NCI-H345 treated with DMSO at 0.1 percent for 48 hours (cell line): ENCODE measurements at regions not wholly inside any gene's neighbourhood (a gene's known extent, or its start where the extent isn't known, plus 50 kb on each side); places are given as distances from the start of the nearest gene placed in this dataset.

Experiments used
- DNase-seq: peaks from one replicate; lab custom pipeline; 2025; ENCODE audit not compliant: unreplicated experiment; lab: John Stamatoyannopoulos, UW

DNA sequence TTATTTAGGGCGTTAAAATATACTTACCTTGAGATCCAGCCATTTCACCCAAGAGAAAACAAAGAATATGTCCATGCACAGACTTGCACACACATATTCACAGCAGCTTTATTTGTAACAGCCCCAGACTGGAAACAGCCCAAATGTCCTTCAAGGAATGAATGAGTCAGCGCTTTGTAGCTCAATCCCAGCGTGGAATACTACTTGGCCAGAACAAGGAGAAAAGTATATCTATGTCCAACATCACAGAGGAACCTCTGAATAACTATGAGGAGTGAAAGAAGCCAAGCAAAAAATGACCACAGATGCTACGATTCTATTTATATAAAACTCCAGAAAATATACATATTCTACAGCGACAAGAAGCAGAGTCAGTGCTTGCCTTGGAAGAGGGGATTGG lies 158.3 kb downstream of the ENGASE start:
- DNase-seq, result no peak

DNA sequence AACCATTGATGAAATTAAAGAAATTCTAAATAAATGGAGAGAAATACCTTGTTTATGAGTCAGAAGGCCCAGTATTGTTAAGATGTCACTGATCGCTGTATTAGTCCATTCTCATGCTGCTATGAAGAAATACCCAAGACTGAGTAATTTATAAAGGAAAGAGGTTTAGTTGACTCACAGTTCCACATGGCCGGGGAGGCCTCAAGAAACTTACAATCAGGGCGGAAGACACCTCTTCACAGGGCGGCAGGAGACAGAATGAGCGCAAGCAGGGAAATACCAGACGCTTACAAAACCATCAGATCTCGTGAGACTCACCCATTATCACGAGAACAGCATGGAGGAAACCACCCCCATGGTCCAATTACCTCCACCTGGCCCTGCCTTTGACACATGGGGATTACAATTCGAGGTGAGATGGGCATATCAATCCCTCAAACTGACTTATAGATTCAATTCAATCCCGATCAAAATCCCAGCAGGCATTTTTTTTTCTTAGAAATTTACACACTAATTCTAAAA lies 157.2 kb downstream of the ENGASE start:
- no peak for DNase-seq

DNA sequence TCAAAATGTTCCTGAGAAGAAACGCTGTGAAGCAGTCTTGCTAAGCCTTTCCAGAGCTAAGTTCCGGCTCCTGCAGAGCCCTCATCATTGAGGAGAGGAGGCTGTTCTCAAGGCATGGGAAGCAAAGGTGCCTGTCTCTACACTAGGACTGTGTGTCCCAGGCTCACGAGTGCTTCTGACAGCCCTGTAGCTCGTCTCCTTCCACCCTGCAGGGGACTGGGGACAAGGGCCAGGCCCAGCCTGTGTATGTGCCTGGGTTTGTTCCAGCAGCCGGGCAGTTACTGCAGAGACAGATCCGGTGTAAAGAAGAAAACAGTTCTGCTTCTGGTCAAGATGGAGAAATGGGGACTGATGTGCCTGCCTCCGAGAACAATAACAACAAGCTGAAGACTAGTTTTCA lies 156.0 kb downstream of the ENGASE start:
- no peak for DNase-seq

DNA sequence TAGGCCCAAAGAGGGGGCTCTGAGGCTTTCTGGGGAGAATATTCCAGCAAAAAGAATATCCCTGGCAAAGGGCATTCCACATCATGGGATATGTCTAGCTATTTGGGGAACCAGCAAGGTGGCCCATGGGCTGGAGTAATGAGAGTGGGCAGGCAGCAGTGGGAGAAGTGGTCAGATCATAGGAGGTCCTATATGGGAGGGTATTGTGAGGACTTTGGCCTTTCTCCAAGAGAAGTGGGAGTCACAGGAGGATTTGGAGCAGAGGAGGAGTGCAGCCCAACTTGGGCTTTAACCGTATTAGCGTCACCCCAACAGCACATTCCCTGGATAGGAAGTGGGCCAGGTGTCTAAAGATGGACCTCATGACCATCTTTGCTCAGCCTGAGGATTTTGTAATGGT lies 151.4 kb downstream of the ENGASE start:
- DNase-seq, result no peak

DNA sequence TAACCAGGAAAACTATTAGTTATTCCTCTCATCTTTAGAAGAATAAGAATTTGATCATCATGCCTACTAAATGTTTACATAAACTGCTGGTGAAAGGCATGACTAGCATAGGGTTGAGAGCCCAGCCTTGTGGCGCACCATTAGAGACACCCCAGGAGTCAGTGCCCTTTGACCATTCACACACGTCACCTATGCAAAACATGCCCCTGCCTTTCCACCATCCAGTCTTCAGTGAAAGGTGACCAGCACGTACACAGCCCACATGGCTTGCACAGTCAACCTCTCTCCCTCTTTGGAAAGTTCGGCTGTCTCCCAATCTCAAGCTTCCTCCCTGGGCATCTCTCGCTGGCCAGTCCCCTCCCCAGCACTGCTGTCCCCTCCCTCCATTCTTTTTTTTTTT lies 150.3 kb downstream of the ENGASE start:
- DNase-seq, result no peak

- no peak for DNase-seq
Measured at GRCh38 chr17:79224476-79224875, 149.9 kb downstream of the ENGASE start.

- no peak for DNase-seq
Measured at GRCh38 chr17:79223953-79224352, 149.3 kb downstream of the ENGASE start.

- no peak for DNase-seq
Measured at GRCh38 chr17:79223471-79223870, 148.8 kb downstream of the ENGASE start.

- no peak for DNase-seq
Measured at GRCh38 chr17:79221597-79221996, 147.0 kb downstream of the ENGASE start.

GRCh38 chr17:79220713-79221291 lies 146.2 kb downstream of the ENGASE start:
- DNase-seq, result no peak

DNA sequence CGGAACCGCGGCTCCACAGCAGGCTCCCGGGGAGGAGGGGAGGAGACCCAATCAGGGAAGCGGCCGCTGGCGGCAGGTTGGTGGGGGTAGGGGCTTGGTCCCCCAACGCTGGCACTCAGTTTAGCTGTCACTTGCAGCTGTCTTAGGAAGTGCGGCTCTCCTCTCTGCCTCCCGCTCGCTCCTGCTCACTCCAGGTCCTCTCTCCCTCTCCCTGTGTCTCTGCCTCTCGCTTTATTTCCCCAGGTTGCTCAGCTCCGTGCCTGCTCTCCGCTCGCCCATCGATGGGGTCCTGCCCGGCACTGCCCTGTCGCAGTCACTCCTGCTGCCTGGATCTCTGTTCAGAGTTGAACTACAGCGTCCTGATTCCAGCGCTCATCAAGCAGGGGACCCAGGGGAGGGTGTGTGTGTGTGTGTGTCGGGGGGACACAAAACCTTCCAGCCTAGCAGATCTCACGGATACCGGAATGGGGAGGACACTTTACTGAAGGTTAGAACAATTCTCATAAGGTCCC lies 145.6 kb downstream of the ENGASE start:
- no peak for DNase-seq

DNA sequence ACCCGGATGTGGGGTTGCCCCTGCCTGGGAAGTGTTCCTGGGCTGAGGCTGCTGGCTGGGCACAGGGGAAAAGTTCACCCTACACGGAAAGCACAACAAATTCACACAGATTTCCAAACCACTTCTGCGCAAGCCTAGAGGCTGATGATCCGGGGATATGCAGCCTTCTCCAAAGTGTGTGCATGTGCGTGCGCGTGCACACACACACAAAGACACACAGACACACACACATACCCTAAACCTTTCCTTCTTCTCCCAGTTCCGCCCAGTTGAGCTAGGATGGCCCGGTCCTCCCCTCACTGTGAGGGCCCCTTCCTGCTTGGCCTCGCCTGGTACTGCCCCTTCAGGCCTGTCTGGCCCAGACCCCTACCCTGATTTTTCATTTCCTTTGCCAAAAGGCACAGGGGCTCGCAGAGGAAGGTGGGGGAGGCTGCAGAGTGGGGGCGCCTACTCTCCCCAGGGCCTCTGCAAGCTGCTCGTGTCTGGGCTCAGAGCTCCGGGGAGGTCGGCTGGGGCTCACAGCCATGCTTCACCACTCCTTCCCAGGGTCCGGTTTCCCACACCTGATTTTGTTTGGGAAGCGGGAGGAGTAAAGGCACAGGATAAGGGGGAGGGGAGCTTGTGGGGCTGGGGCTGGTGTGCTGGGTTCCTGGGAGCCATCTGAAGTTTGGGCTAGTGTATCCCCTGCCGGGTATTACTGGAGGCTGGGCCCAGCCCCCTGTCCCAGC lies 144.7 kb downstream of the ENGASE start:
- DNase-seq, result no peak

- DNase-seq, result no peak
Measured at GRCh38 chr17:79218825-79219200, 144.2 kb downstream of the ENGASE start.

GRCh38 chr17:79218175-79218824 lies 143.7 kb downstream of the ENGASE start:
- DNase-seq, result no peak

- DNase-seq, result no peak
Measured at GRCh38 chr17:79217473-79218135, 143.0 kb downstream of the ENGASE start.

DNA sequence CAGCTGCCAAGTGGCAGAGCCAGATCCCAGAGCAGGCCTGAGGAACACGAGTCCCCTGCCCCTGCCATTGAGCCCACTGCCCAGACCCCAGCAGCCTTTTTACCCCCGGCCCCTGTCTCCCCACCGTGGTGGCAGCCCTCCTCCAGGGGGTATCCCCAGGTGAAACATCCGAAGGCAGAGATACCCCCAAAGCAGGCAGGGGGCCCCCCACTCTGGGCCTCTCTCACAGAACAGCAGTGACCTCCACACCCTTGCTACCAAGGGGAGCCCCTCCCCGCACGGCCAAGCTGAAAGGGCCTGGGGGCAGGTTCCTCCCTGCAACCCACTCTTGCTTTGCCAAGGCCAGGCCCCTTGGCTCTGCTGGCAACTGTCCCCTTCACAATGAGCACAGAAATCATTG lies 142.2 kb downstream of the ENGASE start:
- no peak for DNase-seq

DNA sequence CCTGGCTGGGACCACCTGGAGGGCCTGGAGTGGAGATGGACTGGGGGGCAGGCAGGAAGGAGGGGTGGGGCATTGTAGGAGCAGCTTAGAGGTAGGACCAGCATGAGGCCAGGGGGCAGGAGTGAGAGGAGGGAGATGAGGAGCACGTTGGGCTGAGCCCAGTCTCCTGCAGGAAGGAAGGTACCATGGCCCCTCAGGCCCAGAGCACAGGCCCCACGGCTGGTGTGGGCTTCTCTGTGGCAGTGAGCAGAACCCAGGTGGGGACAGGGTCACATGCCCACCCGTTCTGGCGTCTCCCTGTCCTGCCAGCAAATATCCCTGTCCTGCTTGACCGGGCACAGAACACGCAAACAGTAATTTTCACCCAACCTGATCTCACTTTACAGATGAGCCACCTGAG lies 141.8 kb downstream of the ENGASE start:
- no peak for DNase-seq

DNA sequence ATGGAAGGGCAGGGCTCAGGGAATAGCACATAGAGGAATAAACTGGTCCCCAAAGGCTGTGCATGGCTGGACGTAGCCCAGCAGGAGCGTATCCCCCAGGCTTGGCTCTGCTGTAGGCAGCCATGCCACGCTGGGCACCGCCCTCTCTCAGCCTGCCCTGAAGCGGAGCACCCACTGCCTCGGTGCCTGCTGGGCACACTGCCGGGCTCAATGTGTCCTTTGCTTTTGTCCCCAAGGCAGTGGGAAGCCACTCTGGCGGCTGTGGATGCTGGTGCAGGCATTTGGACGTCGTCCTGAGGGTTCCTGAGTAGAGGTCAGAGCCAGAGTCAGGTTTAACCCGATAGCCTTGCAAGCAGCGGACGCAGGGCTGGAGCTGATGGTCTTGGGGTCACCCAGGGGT lies 141.0 kb downstream of the ENGASE start:
- no peak for DNase-seq

DNA sequence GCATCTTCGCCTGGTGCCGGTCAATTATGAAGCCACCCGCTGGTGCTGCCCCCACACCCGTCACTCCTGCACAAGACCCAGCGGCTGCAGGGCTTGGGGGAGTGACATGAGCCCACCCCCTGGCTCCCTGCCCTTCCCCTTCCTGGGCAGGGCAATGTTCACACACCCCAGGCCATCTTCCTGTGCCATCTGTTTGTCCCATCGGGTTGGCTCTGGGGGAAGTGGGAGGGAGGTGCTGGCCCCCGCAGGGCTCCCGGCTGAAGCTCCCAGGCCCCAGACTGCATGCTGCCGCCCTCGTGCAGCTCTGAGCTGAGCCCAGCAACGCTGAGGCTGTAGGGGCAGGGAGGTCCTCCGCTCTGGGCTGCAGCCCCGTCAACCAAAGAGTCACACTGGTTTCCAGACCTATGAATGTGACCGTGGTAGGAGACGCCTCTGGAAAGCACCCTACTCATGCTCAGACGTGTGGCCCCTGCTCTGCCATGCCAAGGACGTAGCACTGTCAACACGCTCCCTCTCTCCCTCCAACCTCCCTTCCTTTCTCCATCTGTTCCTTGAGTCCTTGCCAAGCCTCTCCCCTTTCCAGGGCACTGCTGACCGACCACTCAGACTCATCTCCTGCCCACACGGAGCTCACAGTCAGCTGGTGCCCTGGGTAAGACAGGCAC lies 140.4 kb downstream of the ENGASE start:
- DNase-seq, result no peak

GRCh38 chr17:79214459-79214858 lies 139.8 kb downstream of the ENGASE start:
- no peak for DNase-seq

DNA sequence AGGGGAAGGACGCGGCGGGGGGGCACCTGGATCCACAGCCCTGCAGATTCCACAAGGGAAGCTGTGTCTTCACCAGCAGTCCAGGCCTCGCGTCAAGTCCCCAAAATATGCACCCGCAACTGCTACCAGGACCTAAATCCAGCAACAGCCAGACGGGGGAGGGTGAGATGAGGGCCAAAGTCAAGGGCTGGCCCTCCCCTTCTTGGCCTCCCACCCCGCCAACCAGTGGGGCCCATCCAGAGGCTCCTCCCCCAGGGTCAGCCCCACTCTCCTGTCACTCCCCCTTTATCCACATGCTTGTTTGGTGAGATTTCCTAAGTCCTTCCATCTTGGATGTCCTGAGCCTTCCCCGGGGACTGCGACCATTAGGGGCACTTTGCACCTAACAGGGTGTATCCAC lies 138.7 kb downstream of the ENGASE start:
- DNase-seq, result no peak
